NCI-H1105 (cell line): ENCODE measurements at regions not wholly inside any gene's neighbourhood (a gene's known extent, or its start where the extent isn't known, plus 50 kb on each side); places are given as distances from the start of the nearest gene placed in this dataset.

Source experiments
- DNase-seq: peaks from one replicate; lab custom pipeline; 2025; lab: John Stamatoyannopoulos, UW

GRCh38 chrX:69226459-69227158 lies 61.4 kb upstream of the PJA1 start:
- DNase-seq: no peak

- peak; percentile 25 for DNase-seq
Measured at GRCh38 chrX:69222103-69223090, 57.1 kb upstream of the PJA1 start.

GRCh38 chrX:69221239-69222102 lies 56.2 kb upstream of the PJA1 start:
- DNase-seq: no peak

GRCh38 chrX:69218407-69218997 lies 53.2 kb upstream of the PJA1 start:
- no peak for DNase-seq

GRCh38 chrX:69216911-69217310 lies 51.7 kb upstream of the PJA1 start:
- no peak for DNase-seq

GRCh38 chrX:69216446-69216845 lies 51.2 kb upstream of the PJA1 start:
- DNase-seq: no peak

GRCh38 chrX:69215161-69215875 lies 50.1 kb upstream of the PJA1 start:
- DNase-seq: no peak
